MM.1S (cell line): ENCODE measurements at regions not wholly inside any gene's neighbourhood (a gene's known extent, or its start where the extent isn't known, plus 50 kb on each side); places are given as distances from the start of the nearest gene placed in this dataset.

Experiments used
- DNase-seq: peaks from one replicate; pipeline ENCODE4 v3.0.0-alpha.2; 2015
- H2AFZ ChIP-seq: fragments of 300-600 bp; sonication (generic); 2 replicates; pipeline ENCODE4 v1.6.0; 2016; ENCODE audit warnings: antibody characterized with exemption, low read length
- H3F3A ChIP-seq: fragments of 300-600 bp; sonication (generic); 2 replicates; pipeline ENCODE4 v1.6.1; 2016; ENCODE audit warnings: mild to moderate bottlenecking, antibody characterized with exemption, low read length, moderate library complexity, mixed read lengths; ENCODE audit not compliant: insufficient read depth
- H3K27ac ChIP-seq: fragments of 300-600 bp; sonication (generic); 2 replicates; pipeline ENCODE4 v1.5.1; 2016; ENCODE audit warnings: mild to moderate bottlenecking, low read length
- H3K27me3 ChIP-seq: fragments of 300-600 bp; sonication (generic); replicated peaks from 2 replicates; pipeline ENCODE4 v1.6.0; 2016; ENCODE audit warnings: low read length; ENCODE audit not compliant: insufficient read depth
- H3K36me3 ChIP-seq: fragments of 300-600 bp; sonication (generic); replicated peaks from 2 replicates; pipeline ENCODE4 v1.6.1; 2016; ENCODE audit warnings: mild to moderate bottlenecking, low read length, mixed read lengths; ENCODE audit not compliant: insufficient read depth
- H3K4me1 ChIP-seq: fragments of 300-600 bp; sonication (generic); 2 replicates; pipeline ENCODE4 v1.6.1; 2016; ENCODE audit warnings: low read length, mixed read lengths
- H3K4me2 ChIP-seq: fragments of 300-600 bp; sonication (generic); 2 replicates; pipeline ENCODE4 v1.6.0; 2016; ENCODE audit warnings: low read depth, low read length
- H3K4me3 ChIP-seq: fragments of 300-600 bp; sonication (generic); 2 replicates; pipeline ENCODE4 v1.5.1; 2016; ENCODE audit warnings: low read length, mixed read lengths
- H3K79me2 ChIP-seq: fragments of 300-600 bp; sonication (generic); 2 replicates; pipeline ENCODE4 v1.6.1; 2016; ENCODE audit warnings: mixed run types, low read length, mixed read lengths
- H3K9ac ChIP-seq: fragments of 300-600 bp; sonication (generic); 2 replicates; pipeline ENCODE4 v1.6.1; 2016; ENCODE audit warnings: low read length, mixed read lengths
- H3K9me2 ChIP-seq: fragments of 300-600 bp; sonication (generic); replicated peaks from 2 replicates; pipeline ENCODE4 v1.6.1; 2016; ENCODE audit warnings: mild to moderate bottlenecking, low read length, mixed read lengths; ENCODE audit not compliant: insufficient read depth
- H3K9me3 ChIP-seq: fragments of 300-600 bp; sonication (generic); replicated peaks from 2 replicates; pipeline ENCODE4 v1.6.1; 2016; ENCODE audit warnings: mild to moderate bottlenecking, low read length, mixed read lengths; ENCODE audit not compliant: insufficient read depth
- H4K20me1 ChIP-seq: fragments of 300-600 bp; sonication (generic); 2 replicates; pipeline ENCODE4 v1.6.1; 2016; ENCODE audit warnings: mild to moderate bottlenecking, low read length, moderate library complexity, mixed read lengths; ENCODE audit not compliant: insufficient read depth
- EZH2phosphoT487 ChIP-seq: fragments of 300-600 bp; sonication (generic); IDR thresholded peaks from 2 replicates; pipeline ENCODE4 v1.6.1; 2018; ENCODE audit warnings: antibody characterized with exemption, low read length

- H4K20me1 ChIP-seq, result no peaks in the 10 kb centered on the region
- DNase-seq, result no peak
- no peaks in the 10 kb centered on the region for H3K9me2 ChIP-seq
- no peaks in the 10 kb centered on the region for H3K27me3 ChIP-seq
- H3K4me2 ChIP-seq, result no peak overlapping the region
- H3K9ac ChIP-seq, result no peak overlapping the region
- H3K79me2 ChIP-seq, result no peaks in the 10 kb centered on the region
- no peaks in the 10 kb centered on the region for H3F3A ChIP-seq
- no peaks in the 10 kb centered on the region for H3K9me3 ChIP-seq
- no peak for TF ChIP-seq EZH2phosphoT487
- no peak overlapping the region for H2AFZ ChIP-seq
- H3K36me3 ChIP-seq, result no peaks in the 10 kb centered on the region
- H3K4me3 ChIP-seq, result no peak overlapping the region
- H3K27ac ChIP-seq, result no peak overlapping the region
- H3K4me1 ChIP-seq, result peaks cover 6% of the 10 kb centered on the region; the same call in 1 of the 2 replicates
These were observed 50.6 kb upstream of the C3orf80 start for GRCh38 chr3:160174621-160175020.
